GM12864 (cell line): ENCODE measurements at regions not wholly inside any gene's neighbourhood (a gene's known extent, or its start where the extent isn't known, plus 50 kb on each side); places are given as distances from the start of the nearest gene placed in this dataset.

ENCODE experiments used
- DNase-seq: peaks from one replicate; pipeline ENCODE4 v3.0.0-alpha.2; 2011; ENCODE audit warnings: low read depth
- H3K4me3 ChIP-seq: 2 replicates; pipeline ENCODE4 v1.5.1; 2011; ENCODE audit warnings: mild to moderate bottlenecking, low read depth, low read length, control low read depth
- CTCF ChIP-seq: IDR thresholded peaks from 2 replicates; pipeline ENCODE4 v1.5.1; 2011; ENCODE audit warnings: low read depth, mild to moderate bottlenecking, moderate library complexity, low read length, control low read depth, inconsistent platforms; ENCODE audit errors: missing control alignments

GRCh38 chr7:106775975-106776607, 89.0 kb upstream of the PIK3CG start:
- no peak for TF ChIP-seq CTCF
- no peak for DNase-seq
- H3K4me3 ChIP-seq, result no peak overlapping the region

GRCh38 chr7:106776618-106777347, 88.3 kb upstream of the PIK3CG start:
- no peak for TF ChIP-seq CTCF
- DNase-seq, result no peak
- no peak overlapping the region for H3K4me3 ChIP-seq

GRCh38 chr7:106777674-106778299, 87.3 kb upstream of the PIK3CG start:
- no peak for TF ChIP-seq CTCF
- DNase-seq, result no peak
- H3K4me3 ChIP-seq, result no peak overlapping the region

- TF ChIP-seq CTCF, result no peak
- no peak overlapping the region for H3K4me3 ChIP-seq
- DNase-seq, result no peak
Measured at GRCh38 chr7:106778656-106779250, 86.3 kb upstream of the PIK3CG start.

GRCh38 chr7:106779877-106780276, 85.2 kb upstream of the PIK3CG start:
- no peak overlapping the region for H3K4me3 ChIP-seq
- no peak for DNase-seq
- peak; percentile 40 for TF ChIP-seq CTCF

- no peak for TF ChIP-seq CTCF
- no peak overlapping the region for H3K4me3 ChIP-seq
- no peak for DNase-seq
Measured at GRCh38 chr7:106781007-106781406, 84.1 kb upstream of the PIK3CG start.
